H9 (cell line): ENCODE measurements at regions not wholly inside any gene's neighbourhood (a gene's known extent, or its start where the extent isn't known, plus 50 kb on each side); places are given as distances from the start of the nearest gene placed in this dataset.
"Not testable (repeated sequence)": the region's sequence is repeated elsewhere in the genome, so short reads cannot be mapped to it uniquely, and the experiment has no call there.

Source experiments
- DNase-seq: peaks from one replicate; pipeline ENCODE4 v3.0.0-alpha.2; 2017
- H2AFZ ChIP-seq: one replicate; pipeline ENCODE4 v1.6.1; 2013; ENCODE audit warnings: mild to moderate bottlenecking, low read length, control low read depth, moderate library complexity
- H2AK5ac ChIP-seq: 2 replicates; pipeline ENCODE4 v1.6.1; 2013; ENCODE audit warnings: low read length, control low read depth, mixed read lengths; ENCODE audit not compliant: insufficient read length
- H2BK120ac ChIP-seq: one replicate; pipeline ENCODE4 v1.6.1; 2013; ENCODE audit warnings: low read depth, mild to moderate bottlenecking, low read length, control low read depth, inconsistent platforms; ENCODE audit not compliant: poor library complexity, severe bottlenecking
- H2BK12ac ChIP-seq: 2 replicates; pipeline ENCODE4 v1.6.1; 2013; ENCODE audit warnings: low read length, control low read depth, mixed read lengths, low read depth; ENCODE audit not compliant: insufficient read length
- H2BK15ac ChIP-seq: 2 replicates; pipeline ENCODE4 v1.6.1; 2013; ENCODE audit warnings: low read depth, low read length, control low read depth
- H2BK20ac ChIP-seq: one replicate; pipeline ENCODE4 v1.6.1; 2013; ENCODE audit warnings: low read depth, mild to moderate bottlenecking, low read length, control low read depth, inconsistent platforms; ENCODE audit not compliant: poor library complexity, severe bottlenecking
- H2BK5ac ChIP-seq: 2 replicates; pipeline ENCODE4 v1.6.1; 2013; ENCODE audit warnings: low read length, control low read depth, mixed read lengths; ENCODE audit not compliant: insufficient read length
- H3K14ac ChIP-seq: 2 replicates; pipeline ENCODE4 v1.6.1; 2013; ENCODE audit warnings: low read length, control low read depth; ENCODE audit not compliant: insufficient read depth
- H3K18ac ChIP-seq: 2 replicates; pipeline ENCODE4 v1.6.1; 2013; ENCODE audit warnings: low read depth, mild to moderate bottlenecking, mixed read lengths, low read length, control low read depth; ENCODE audit not compliant: insufficient read length
- H3K23ac ChIP-seq: 2 replicates; pipeline ENCODE4 v1.6.1; 2013; ENCODE audit warnings: low read length, control low read depth, mixed read lengths, low read depth; ENCODE audit not compliant: insufficient read length
- H3K23me2 ChIP-seq: 2 replicates; pipeline ENCODE4 v1.6.1; 2013; ENCODE audit warnings: low read depth, mild to moderate bottlenecking, mixed read lengths, low read length, control low read depth; ENCODE audit not compliant: insufficient read length, poor library complexity, severe bottlenecking
- H3K27ac ChIP-seq: 2 replicates; pipeline ENCODE4 v1.5.1; 2013; ENCODE audit warnings: low read length, control low read depth, mixed read lengths, low read depth; ENCODE audit not compliant: insufficient read length
- H3K27me3 ChIP-seq: 2 replicates; pipeline ENCODE4 v1.6.1; 2013; ENCODE audit warnings: low read length, control low read depth, inconsistent platforms; ENCODE audit not compliant: insufficient read depth
- H3K4ac ChIP-seq: 2 replicates; pipeline ENCODE4 v1.6.1; 2013; ENCODE audit warnings: low read depth, mild to moderate bottlenecking, control low read depth, inconsistent platforms, low read length, moderate library complexity
- H3K4me1 ChIP-seq: 2 replicates; pipeline ENCODE4 v1.6.1; 2013; ENCODE audit warnings: low read length, control low read depth, inconsistent platforms; ENCODE audit not compliant: insufficient read depth
- H3K4me2 ChIP-seq: 2 replicates; pipeline ENCODE4 v1.6.1; 2013; ENCODE audit warnings: low read length, control low read depth, mixed read lengths; ENCODE audit not compliant: insufficient read length, insufficient read depth
- H3K56ac ChIP-seq: 2 replicates; pipeline ENCODE4 v1.6.1; 2013; ENCODE audit warnings: low read depth, mild to moderate bottlenecking, mixed read lengths, low read length, control low read depth; ENCODE audit not compliant: insufficient read length
- H3K79me1 ChIP-seq: 2 replicates; pipeline ENCODE4 v1.6.1; 2013; ENCODE audit warnings: low read depth, mild to moderate bottlenecking, moderate library complexity, low read length, control low read depth, inconsistent platforms; ENCODE audit not compliant: insufficient read depth, poor library complexity, severe bottlenecking
- H3K79me2 ChIP-seq: 2 replicates; pipeline ENCODE4 v1.6.1; 2013; ENCODE audit warnings: low read length, control low read depth, inconsistent platforms; ENCODE audit not compliant: insufficient read depth
- H3K9ac ChIP-seq: 2 replicates; pipeline ENCODE4 v1.6.1; 2013; ENCODE audit warnings: low read length, control low read depth, mixed read lengths; ENCODE audit not compliant: insufficient read length; ENCODE audit errors: extremely low read depth
- H3K9me3 ChIP-seq: one replicate; pipeline ENCODE4 v1.6.1; 2013; ENCODE audit warnings: low read depth, low read length, inconsistent platforms; ENCODE audit not compliant: control insufficient read depth
- H3T11ph ChIP-seq: one replicate; pipeline ENCODE4 v1.6.1; 2013; ENCODE audit warnings: mild to moderate bottlenecking, low read length, control low read depth, inconsistent platforms
- H4K20me1 ChIP-seq: one replicate; pipeline ENCODE4 v1.6.1; 2013; ENCODE audit not compliant: control insufficient read depth, insufficient read length, insufficient read depth
- H4K5ac ChIP-seq: 2 replicates; pipeline ENCODE4 v1.6.1; 2013; ENCODE audit warnings: low read depth, mild to moderate bottlenecking, mixed read lengths, low read length, control low read depth; ENCODE audit not compliant: insufficient read length
- H4K8ac ChIP-seq: replicated peaks from 2 replicates; pipeline ENCODE4 v1.6.1; 2013; ENCODE audit warnings: low read length, control low read depth, mixed read lengths, low read depth; ENCODE audit not compliant: insufficient read length
- H4K91ac ChIP-seq: 2 replicates; pipeline ENCODE4 v1.6.1; 2013; ENCODE audit warnings: low read depth, mild to moderate bottlenecking, moderate library complexity, mixed read lengths, low read length, control low read depth; ENCODE audit not compliant: insufficient read length
- H3K27ac Mint-ChIP-seq, 3 experiments: 2 replicates in 2 of 3; 3 replicates in 1 of 3; pipeline ENCODE4 v1.8.0; 2020 to 2021; ENCODE audit warnings: mixed read lengths in 3 of 3, mild to moderate bottlenecking in 1 of 3, moderate library complexity in 1 of 3
- H3K27me3 Mint-ChIP-seq: 2 replicates; pipeline ENCODE4 v1.8.0; 2021; ENCODE audit warnings: low read depth, mild to moderate bottlenecking, moderate library complexity, mixed read lengths
- H3K36me3 Mint-ChIP-seq, 3 experiments: 2 replicates in 2 of 3; 3 replicates in 1 of 3; pipeline ENCODE4 v1.8.0; 2020 to 2021; ENCODE audit warnings: low read depth in 3 of 3, mixed read lengths in 3 of 3; ENCODE audit not compliant: insufficient read depth in 1 of 3
- H3K4me1 Mint-ChIP-seq, 2 experiments: 2 replicates each; pipeline ENCODE4 v1.8.0; 2020; ENCODE audit warnings: mixed read lengths in 2 of 2
- H3K4me3 Mint-ChIP-seq, 2 experiments: 2 replicates in 1 of 2; 3 replicates in 1 of 2; pipeline ENCODE4 v1.8.0; 2020 to 2021; ENCODE audit warnings: mild to moderate bottlenecking in 2 of 2, mixed read lengths in 2 of 2, moderate library complexity in 1 of 2
- H3K9me3 Mint-ChIP-seq, 2 experiments: 2 replicates in 1 of 2; 3 replicates in 1 of 2; pipeline ENCODE4 v1.8.0; 2020; ENCODE audit warnings: mild to moderate bottlenecking in 2 of 2, mixed read lengths in 2 of 2, moderate library complexity in 1 of 2
- CTCF ChIP-seq: fragments of 200-600 bp; sonication (generic); conservative IDR thresholded peaks from 3 replicates; pipeline ENCODE4 v1.8.0; 2021; ENCODE audit warnings: antibody characterized with exemption, mild to moderate bottlenecking
- WGBS: extraction: QIAGEN DNeasy Blood & Tissue Kit; methylation state at CpG from one replicate; pipeline ENCODE4 v1.1.7; 2013; ENCODE audit warnings: missing lambda C conversion rate, low lambda C conversion rate, mixed read lengths; ENCODE audit not compliant: insufficient read length; ENCODE audit errors: extremely low coverage; 5-methylcytosine and 5-hydroxymethylcytosine counted together

GRCh38 chr10:23864631-23865147, 344.2 kb upstream of the KIAA1217 start:
- no peak overlapping the region for H3T11ph ChIP-seq
- no peak for TF ChIP-seq CTCF
- no peak overlapping the region for H3K9ac ChIP-seq
- DNase-seq = no peak
- no peak overlapping the region for H3K56ac ChIP-seq
- H3K79me1 ChIP-seq = no peaks in the 10 kb centered on the region
- H3K14ac ChIP-seq = no peak overlapping the region
- H2AFZ ChIP-seq = no peak overlapping the region
- no peak overlapping the region for H2BK12ac ChIP-seq
- H3K23me2 ChIP-seq = no peaks in the 10 kb centered on the region
- no peak overlapping the region for H3K4me3 Mint-ChIP-seq
- H2BK20ac ChIP-seq = no peak overlapping the region
- no peaks in the 10 kb centered on the region for H3K36me3 Mint-ChIP-seq
- H2BK15ac ChIP-seq = no peak overlapping the region
- no peaks in the 10 kb centered on the region for H3K27me3 Mint-ChIP-seq
- no peak overlapping the region for H3K27ac Mint-ChIP-seq
- no peak overlapping the region for H2BK120ac ChIP-seq
- no peak overlapping the region for H3K27ac ChIP-seq
- H3K4me1 Mint-ChIP-seq = no peaks in the 10 kb centered on the region
- no peak overlapping the region for H3K23ac ChIP-seq
- no peak overlapping the region for H3K18ac ChIP-seq
- no peak overlapping the region for H4K8ac ChIP-seq
- no peak overlapping the region for H4K91ac ChIP-seq
- no peaks in the 10 kb centered on the region for H3K79me2 ChIP-seq
- H3K4me1 ChIP-seq = no peaks in the 10 kb centered on the region
- H3K9me3 Mint-ChIP-seq = no peaks in the 10 kb centered on the region
- no peak overlapping the region for H2AK5ac ChIP-seq
- no peaks in the 10 kb centered on the region for H4K20me1 ChIP-seq
- no peaks in the 10 kb centered on the region for H3K9me3 ChIP-seq
- H3K4me2 ChIP-seq = no peak overlapping the region
- H2BK5ac ChIP-seq = no peak overlapping the region
- H4K5ac ChIP-seq = no peak overlapping the region
- H3K27me3 ChIP-seq = no peaks in the 10 kb centered on the region
- H3K4ac ChIP-seq = no peak overlapping the region

DNA sequence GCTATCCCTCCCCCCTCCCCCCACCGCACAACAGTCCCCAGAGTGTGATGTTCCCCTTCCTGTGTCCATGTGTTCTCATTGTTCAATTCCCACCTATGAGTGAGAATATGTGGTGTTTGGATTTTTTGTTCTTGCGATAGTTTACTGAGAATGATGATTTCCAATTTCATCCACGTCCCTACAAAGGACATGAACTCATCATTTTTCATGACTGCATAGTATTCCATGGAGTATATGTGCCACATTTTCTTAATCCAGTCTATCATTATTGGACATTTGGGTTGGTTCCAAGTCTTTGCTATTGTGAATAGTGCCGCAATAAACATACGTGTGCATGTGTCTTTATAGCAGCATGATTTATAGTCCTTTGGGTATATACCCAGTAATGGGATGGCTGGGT, 342.0 kb upstream of the KIAA1217 start:
- not testable (repeated sequence) for H2BK12ac ChIP-seq, H3K27ac ChIP-seq, H3K4me3 Mint-ChIP-seq, H3K79me1 ChIP-seq, H3K27me3 Mint-ChIP-seq, H3K4me2 ChIP-seq, H2BK5ac ChIP-seq, H3K4ac ChIP-seq, H2BK20ac ChIP-seq, H3T11ph ChIP-seq, H2BK120ac ChIP-seq, H3K27me3 ChIP-seq, H4K91ac ChIP-seq, H3K9me3 ChIP-seq, DNase-seq, H3K14ac ChIP-seq, H3K9me3 Mint-ChIP-seq, H4K20me1 ChIP-seq, H3K23ac ChIP-seq, H3K56ac ChIP-seq, H3K9ac ChIP-seq, H3K79me2 ChIP-seq, H2AK5ac ChIP-seq, H3K36me3 Mint-ChIP-seq, H3K4me1 ChIP-seq, H3K23me2 ChIP-seq, H2AFZ ChIP-seq, H3K18ac ChIP-seq, H3K27ac Mint-ChIP-seq, H2BK15ac ChIP-seq, H4K5ac ChIP-seq, H4K8ac ChIP-seq
- H3K4me1 Mint-ChIP-seq = peaks cover 16 to 20% of the 10 kb centered on the region in 2 experiments
- no CpG with 5 or more reads among the region's 5 CpGs for WGBS
